ENCODE measurements at regions not wholly inside any gene's neighbourhood (a gene's known extent, or its start where the extent isn't known, plus 50 kb on each side); places are given as distances from the start of the nearest gene placed in this dataset.

DNA sequence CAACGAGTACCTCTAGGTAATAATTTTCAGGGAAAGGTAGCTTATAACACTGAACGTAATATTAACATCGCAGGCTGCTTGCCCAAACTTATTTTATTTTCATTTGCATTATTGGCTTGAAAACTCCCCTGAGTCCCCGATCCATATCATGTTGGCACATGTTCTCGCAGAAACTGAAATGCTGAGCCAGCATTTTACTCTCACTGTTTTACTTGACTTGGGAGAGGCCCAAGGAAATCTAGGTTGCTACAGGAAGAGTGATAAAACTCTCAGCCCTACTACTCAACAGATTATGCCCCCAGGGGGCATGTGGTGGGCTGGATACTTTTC is 183.5 kb upstream of the HABP2 start:
- Histone ChIP-seq H3K4me3 (no peak overlapping the region), H3K36me3 (ENCODE audit: low read depth, missing control alignments) (no peaks in the 10 kb centered on the region), H3K27me3 (no peaks in the 10 kb centered on the region), H3K27ac (no peak overlapping the region), H3K9me3 (no peaks in the 10 kb centered on the region), H3K4me1 (no peaks in the 10 kb centered on the region)
- DNase-seq = no peak
- intact Hi-C loops (cut with DNase I; ENCODE audit: low total_unique reads) = no loop called here
- no peak for TF ChIP-seq POLR2A (IDR thresholded peaks at IDR 0.05)
- TF ChIP-seq, protein P1, sequence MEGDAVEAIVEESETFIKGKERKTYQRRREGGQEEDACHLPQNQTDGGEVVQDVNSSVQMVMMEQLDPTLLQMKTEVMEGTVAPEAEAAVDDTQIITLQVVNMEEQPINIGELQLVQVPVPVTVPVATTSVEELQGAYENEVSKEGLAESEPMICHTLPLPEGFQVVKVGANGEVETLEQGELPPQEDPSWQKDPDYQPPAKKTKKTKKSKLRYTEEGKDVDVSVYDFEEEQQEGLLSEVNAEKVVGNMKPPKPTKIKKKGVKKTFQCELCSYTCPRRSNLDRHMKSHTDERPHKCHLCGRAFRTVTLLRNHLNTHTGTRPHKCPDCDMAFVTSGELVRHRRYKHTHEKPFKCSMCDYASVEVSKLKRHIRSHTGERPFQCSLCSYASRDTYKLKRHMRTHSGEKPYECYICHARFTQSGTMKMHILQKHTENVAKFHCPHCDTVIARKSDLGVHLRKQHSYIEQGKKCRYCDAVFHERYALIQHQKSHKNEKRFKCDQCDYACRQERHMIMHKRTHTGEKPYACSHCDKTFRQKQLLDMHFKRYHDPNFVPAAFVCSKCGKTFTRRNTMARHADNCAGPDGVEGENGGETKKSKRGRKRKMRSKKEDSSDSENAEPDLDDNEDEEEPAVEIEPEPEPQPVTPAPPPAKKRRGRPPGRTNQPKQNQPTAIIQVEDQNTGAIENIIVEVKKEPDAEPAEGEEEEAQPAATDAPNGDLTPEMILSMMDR (IDR thresholded peaks at IDR 0.05) = no peak
- WGBS, 2 donors = 42 to 54% methylated on average over 5 of the region's 5 CpGs

DNA sequence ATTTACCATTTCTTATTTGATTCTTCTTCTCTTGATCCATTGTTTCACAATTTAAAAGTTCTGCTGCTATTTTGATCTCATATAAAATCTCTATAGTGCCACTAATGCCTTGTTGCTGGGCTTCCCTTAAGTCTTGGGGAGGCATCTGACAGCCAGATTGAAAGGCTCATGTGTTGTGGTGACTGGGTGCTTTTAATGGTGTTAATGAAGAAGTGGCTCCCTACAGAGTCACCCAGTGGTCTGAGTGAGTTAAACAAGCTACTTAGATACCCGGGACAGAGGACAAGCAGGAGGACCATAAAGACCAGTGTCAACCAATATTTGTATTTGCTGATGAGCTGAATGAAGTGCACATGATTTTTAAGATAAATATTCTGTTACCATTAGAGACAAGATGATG is 176.4 kb upstream of the HABP2 start:
- no peak for DNase-seq
- Histone ChIP-seq H3K27ac (no peak overlapping the region), H3K4me1 (no peaks in the 10 kb centered on the region), H3K36me3 (ENCODE audit: low read depth, missing control alignments) (no peaks in the 10 kb centered on the region), H3K9me3 (no peaks in the 10 kb centered on the region), H3K4me3 (no peak overlapping the region), H3K27me3 (no peaks in the 10 kb centered on the region)
- TF ChIP-seq, protein P1 (IDR thresholded peaks at IDR 0.05) = no peak
- TF ChIP-seq POLR2A (IDR thresholded peaks at IDR 0.05) = no peak
- intact Hi-C loops (cut with DNase I; ENCODE audit: low total_unique reads) = no loop called here
- 63 to 71% methylated on average over 1 of the region's 1 CpG for WGBS, 2 donors

DNA sequence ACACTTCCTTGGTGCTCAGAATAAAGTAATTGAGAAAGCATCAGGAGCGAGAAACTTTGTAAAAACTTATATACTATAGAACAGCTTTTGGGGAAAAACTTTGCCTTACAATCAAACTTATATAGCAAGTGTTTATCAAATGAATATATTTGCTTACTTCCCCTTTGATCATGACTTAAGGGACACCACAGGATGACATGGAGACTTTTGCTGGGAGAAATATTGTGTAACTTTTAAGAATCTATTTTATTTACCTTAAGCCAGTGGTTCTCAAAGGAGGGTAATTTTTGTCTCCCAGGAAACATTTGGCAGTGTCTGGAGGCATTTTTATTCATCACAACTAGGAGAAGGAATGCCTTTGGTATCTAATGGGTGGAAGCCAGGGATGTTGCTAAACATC is 173.8 kb upstream of the HABP2 start:
- intact Hi-C loops (cut with DNase I; ENCODE audit: low total_unique reads) = no loop called here
- H3K4me3 ChIP-seq = no peak overlapping the region
- 89 to 98% methylated on average over 1 of the region's 1 CpG for WGBS, 2 donors
- no peak for TF ChIP-seq POLR2A (IDR thresholded peaks at IDR 0.05)
- TF ChIP-seq, protein P1 (IDR thresholded peaks at IDR 0.05) = no peak
- no peaks in the 10 kb centered on the region for H3K36me3 ChIP-seq (ENCODE audit: low read depth, missing control alignments)
- H3K4me1 ChIP-seq = no peaks in the 10 kb centered on the region
- H3K9me3 ChIP-seq = no peaks in the 10 kb centered on the region
- H3K27ac ChIP-seq = no peak overlapping the region
- no peaks in the 10 kb centered on the region for H3K27me3 ChIP-seq
- no peak for DNase-seq

DNA sequence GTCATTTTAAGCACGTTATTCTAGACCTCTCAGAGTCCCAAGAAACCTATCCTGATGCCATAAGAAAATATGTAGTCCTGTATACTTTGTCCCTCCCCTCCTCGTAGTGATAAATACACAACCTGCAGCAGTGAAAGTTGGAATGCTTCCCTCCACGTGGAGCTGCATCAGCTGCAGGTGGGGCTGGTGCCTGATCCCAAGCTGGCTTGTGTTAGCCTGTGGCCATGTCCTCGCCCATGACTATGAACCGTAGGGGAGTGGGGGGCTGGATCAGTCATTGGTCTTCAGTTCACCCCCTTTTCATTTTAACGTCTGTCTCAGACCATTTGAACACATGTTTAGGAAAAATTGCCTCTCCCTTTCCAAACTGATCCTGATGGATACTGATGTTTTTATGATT is 171.4 kb upstream of the HABP2 start:
- no peak overlapping the region for H3K27ac ChIP-seq

DNA sequence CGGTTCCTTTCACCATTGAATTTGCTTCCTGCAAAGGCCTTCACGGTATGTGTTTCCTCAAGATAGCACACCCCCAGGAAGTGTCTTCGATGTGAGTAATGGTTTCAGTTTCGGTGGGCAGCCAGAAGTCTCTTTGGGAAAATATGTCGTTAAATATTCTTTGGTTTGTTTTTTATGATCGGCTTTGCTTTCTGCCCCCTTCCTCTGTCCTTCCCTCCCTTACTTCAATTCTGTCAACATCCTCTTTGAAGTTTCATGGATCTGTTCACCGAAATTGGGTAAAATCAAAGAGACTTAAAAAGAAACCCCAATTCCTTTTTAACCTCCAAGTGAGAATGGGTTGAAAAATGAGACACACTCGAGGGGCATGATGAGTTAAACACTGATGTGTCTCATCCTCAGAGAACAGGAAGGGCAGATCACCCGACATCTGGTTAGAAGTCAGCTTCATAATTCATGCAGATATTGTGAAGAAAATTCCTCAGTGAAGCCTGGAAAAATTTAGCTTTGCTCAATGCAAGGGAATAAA is 170.8 kb upstream of the HABP2 start:
- peak overlapping the region in 1 of 2 donors; percentile 21 for H3K4me3 ChIP-seq
- no peak for DNase-seq
- 34% methylated on average over 9 of the region's 9 CpGs for WGBS, 2 donors
- peak overlapping the region in 1 of 2 donors; percentile 41 for H3K27ac ChIP-seq
- H3K27me3 ChIP-seq = no peaks in the 10 kb centered on the region
- H3K36me3 ChIP-seq (ENCODE audit: low read depth, missing control alignments) = no peaks in the 10 kb centered on the region
- TF ChIP-seq, protein P1 (IDR thresholded peaks at IDR 0.05) = no peak
- no peak for TF ChIP-seq POLR2A (IDR thresholded peaks at IDR 0.05)
- no peaks in the 10 kb centered on the region for H3K4me1 ChIP-seq
- H3K9me3 ChIP-seq = no peaks in the 10 kb centered on the region
- intact Hi-C loops (cut with DNase I; ENCODE audit: low total_unique reads) = no loop called here

More for the DNA sequence above, 171.4 kb upstream of the HABP2 start:
- H3K4me3 ChIP-seq = no peak overlapping the region
- DNase-seq = no peak
- WGBS, 2 donors = 70 to 81% methylated on average over 6 of the region's 6 CpGs
- H3K9me3 ChIP-seq = no peaks in the 10 kb centered on the region
- no peak for TF ChIP-seq POLR2A (IDR thresholded peaks at IDR 0.05)
- TF ChIP-seq, protein P1 (IDR thresholded peaks at IDR 0.05) = no peak
- no peaks in the 10 kb centered on the region for H3K4me1 ChIP-seq
- no peaks in the 10 kb centered on the region for H3K27me3 ChIP-seq
- no peaks in the 10 kb centered on the region for H3K36me3 ChIP-seq (ENCODE audit: low read depth, missing control alignments)
- intact Hi-C loops (cut with DNase I; ENCODE audit: low total_unique reads) = no loop called here
